DOHH2 (cell line): ENCODE measurements at regions not wholly inside any gene's neighbourhood (a gene's known extent, or its start where the extent isn't known, plus 50 kb on each side); places are given as distances from the start of the nearest gene placed in this dataset.

Source experiments
- H3F3A ChIP-seq: fragments of 200-600 bp; sonication (generic), shearing (Covaris generic); 2 replicates; pipeline ENCODE4 v1.6.0; 2016; ENCODE audit warnings: antibody characterized with exemption, mild to moderate bottlenecking; ENCODE audit not compliant: control insufficient read depth, insufficient read depth
- H3K27ac ChIP-seq: fragments of 200-600 bp; sonication (generic); 2 replicates; pipeline ENCODE4 v1.5.1; 2014; ENCODE audit warnings: low read depth, mild to moderate bottlenecking, low read length, moderate library complexity
- H3K27me3 ChIP-seq: fragments of 200-600 bp; sonication (generic); 2 replicates; pipeline ENCODE4 v1.6.1; 2014; ENCODE audit warnings: mild to moderate bottlenecking, low read length, mixed read lengths; ENCODE audit not compliant: control insufficient read depth
- H3K36me3 ChIP-seq: fragments of 200-600 bp; sonication (generic); 2 replicates; pipeline ENCODE4 v1.6.1; 2014; ENCODE audit warnings: mild to moderate bottlenecking, low read length, moderate library complexity, mixed read lengths; ENCODE audit not compliant: control insufficient read depth
- H3K4me1 ChIP-seq: fragments of 200-600 bp; sonication (generic); 2 replicates; pipeline ENCODE4 v1.6.1; 2014; ENCODE audit warnings: mild to moderate bottlenecking, low read length, mixed read lengths; ENCODE audit not compliant: control insufficient read depth
- H3K4me2 ChIP-seq: fragments of 200-600 bp; sonication (generic); 2 replicates; pipeline ENCODE4 v1.6.0; 2014; ENCODE audit warnings: mild to moderate bottlenecking, low read length, moderate library complexity
- H3K4me3 ChIP-seq: fragments of 200-600 bp; sonication (generic); 2 replicates; pipeline ENCODE4 v1.5.1; 2014; ENCODE audit warnings: mild to moderate bottlenecking, low read length, mixed read lengths
- H3K79me2 ChIP-seq: fragments of 200-600 bp; sonication (generic); 2 replicates; pipeline ENCODE4 v1.6.1; 2014; ENCODE audit warnings: mild to moderate bottlenecking, low read length, mixed read lengths; ENCODE audit not compliant: control insufficient read depth
- H3K9me2 ChIP-seq: fragments of 200-600 bp; sonication (generic); replicated peaks from 2 replicates; pipeline ENCODE4 v1.6.1; 2014; ENCODE audit warnings: mild to moderate bottlenecking, low read length, mixed read lengths; ENCODE audit not compliant: control insufficient read depth
- H3K9me3 ChIP-seq: fragments of 200-600 bp; sonication (generic); 2 replicates; pipeline ENCODE4 v1.6.1; 2014; ENCODE audit warnings: antibody characterized with exemption, low read length, mixed read lengths; ENCODE audit not compliant: control insufficient read depth, insufficient read depth
- H4K20me1 ChIP-seq: fragments of 200-600 bp; sonication (generic); 2 replicates; pipeline ENCODE4 v1.6.0; 2014; ENCODE audit warnings: low read depth, mild to moderate bottlenecking, antibody characterized with exemption, low read length, moderate library complexity; ENCODE audit not compliant: control insufficient read depth, insufficient read depth
- CTCF ChIP-seq: fragments of 200-600 bp; sonication (generic); IDR thresholded peaks from one replicate; pipeline ENCODE4 v1.5.1; 2014; ENCODE audit warnings: antibody characterized with exemption, mild to moderate bottlenecking, low read depth, low read length; ENCODE audit not compliant: poor library complexity, severe bottlenecking
- EZH2phosphoT487 ChIP-seq: fragments of 200-600 bp; sonication (generic); IDR thresholded peaks from 2 replicates; pipeline ENCODE4 v1.6.1; 2017; ENCODE audit warnings: borderline replicate concordance, mild to moderate bottlenecking, antibody characterized with exemption, low read length, moderate library complexity, mixed read lengths

GRCh38 chr2:238967031-238967977, 119.4 kb downstream of the TWIST2 start:
- no peak overlapping the region for H3K4me2 ChIP-seq
- no peak overlapping the region for H3K27ac ChIP-seq
- H3F3A ChIP-seq = no peaks in the 10 kb centered on the region
- H3K4me3 ChIP-seq = no peak overlapping the region
- H3K79me2 ChIP-seq = no peaks in the 10 kb centered on the region
- TF ChIP-seq CTCF = no peak
- no peaks in the 10 kb centered on the region for H3K9me2 ChIP-seq
- no peaks in the 10 kb centered on the region for H3K4me1 ChIP-seq
- H4K20me1 ChIP-seq = no peaks in the 10 kb centered on the region
- H3K36me3 ChIP-seq = no peaks in the 10 kb centered on the region
- no peaks in the 10 kb centered on the region; the same call in 1 of the 2 replicates for H3K9me3 ChIP-seq
- no peaks in the 10 kb centered on the region for H3K27me3 ChIP-seq

GRCh38 chr2:238967978-238968360, 120.1 kb downstream of the TWIST2 start:
- H3K79me2 ChIP-seq = no peaks in the 10 kb centered on the region
- H3K4me2 ChIP-seq = no peak overlapping the region
- H3K9me2 ChIP-seq = no peaks in the 10 kb centered on the region
- no peaks in the 10 kb centered on the region for H3K27me3 ChIP-seq
- H3K27ac ChIP-seq = no peak overlapping the region
- no peaks in the 10 kb centered on the region for H3K36me3 ChIP-seq
- no peaks in the 10 kb centered on the region for H4K20me1 ChIP-seq
- no peaks in the 10 kb centered on the region; the same call in 1 of the 2 replicates for H3K9me3 ChIP-seq
- no peaks in the 10 kb centered on the region for H3F3A ChIP-seq
- H3K4me1 ChIP-seq = no peaks in the 10 kb centered on the region
- no peak overlapping the region for H3K4me3 ChIP-seq
- TF ChIP-seq EZH2phosphoT487 (no peak), CTCF (no peak)

- Histone ChIP-seq H3K9me2 (no peaks in the 10 kb centered on the region), H3K27me3 (no peaks in the 10 kb centered on the region), H3K79me2 (no peaks in the 10 kb centered on the region), H3K27ac (no peak overlapping the region), H4K20me1 (no peaks in the 10 kb centered on the region), H3F3A (no peaks in the 10 kb centered on the region), H3K9me3 (no peaks in the 10 kb centered on the region; the same call in 1 of the 2 replicates), H3K4me3 (no peak overlapping the region), H3K36me3 (no peaks in the 10 kb centered on the region), H3K4me2 (no peak overlapping the region), H3K4me1 (no peaks in the 10 kb centered on the region)
- TF ChIP-seq CTCF (no peak), EZH2phosphoT487 (no peak)
Measured at GRCh38 chr2:238968616-238969384, 120.9 kb downstream of the TWIST2 start.
